T follicular helper cell (primary cell): ENCODE measurements at regions not wholly inside any gene's neighbourhood (a gene's known extent, or its start where the extent isn't known, plus 50 kb on each side); places are given as distances from the start of the nearest gene placed in this dataset.

Source experiments
- DNase-seq: peaks from one replicate; pipeline ENCODE4 v3.0.0-alpha.2; 2020; ENCODE audit warnings: low read depth

GRCh38 chr1:224486801-224487583 lies 52.4 kb upstream of the WDR26 start:
- DNase-seq, result no peak

- DNase-seq, result no peak
Observed at GRCh38 chr1:224488806-224489499, 54.4 kb upstream of the WDR26 start.

- DNase-seq, result no peak
Observed at GRCh38 chr1:224489534-224490365, 55.2 kb upstream of the WDR26 start.

- DNase-seq, result no peak
Observed at GRCh38 chr1:224490549-224491537, 56.2 kb upstream of the WDR26 start.

GRCh38 chr1:224492015-224492414 lies 57.4 kb upstream of the WDR26 start:
- no peak for DNase-seq

- no peak for DNase-seq
Observed at GRCh38 chr1:224492632-224493031, 58.0 kb upstream of the WDR26 start.

GRCh38 chr1:224493269-224493668 lies 58.7 kb upstream of the WDR26 start:
- no peak for DNase-seq

GRCh38 chr1:224494343-224494742 lies 59.7 kb upstream of the WDR26 start:
- no peak for DNase-seq

- no peak for DNase-seq
Observed at GRCh38 chr1:224495866-224496265, 61.3 kb upstream of the WDR26 start.

- DNase-seq, result no peak
Observed at GRCh38 chr1:224496826-224497225, 62.2 kb upstream of the WDR26 start.

GRCh38 chr1:224497714-224498573 lies 63.3 kb upstream of the WDR26 start:
- DNase-seq, result no peak

- DNase-seq, result no peak
Observed at GRCh38 chr1:224498574-224499170, 64.1 kb upstream of the WDR26 start.

GRCh38 chr1:224499204-224499603 lies 64.6 kb upstream of the WDR26 start:
- DNase-seq, result no peak

- no peak for DNase-seq
Observed at GRCh38 chr1:224500796-224501195, 66.2 kb upstream of the WDR26 start.

GRCh38 chr1:224501836-224502235 lies 67.2 kb upstream of the WDR26 start:
- DNase-seq, result no peak

GRCh38 chr1:224502459-224503160 lies 68.0 kb upstream of the WDR26 start:
- no peak for DNase-seq

- DNase-seq, result no peak
Observed at GRCh38 chr1:224503161-224504118, 68.8 kb upstream of the WDR26 start.
